IMR-90 (cell line): ENCODE measurements at regions not wholly inside any gene's neighbourhood (a gene's known extent, or its start where the extent isn't known, plus 50 kb on each side); places are given as distances from the start of the nearest gene placed in this dataset.

Source experiments
- ATAC-seq: fragments of 200-7000 bp; cut with Tn5 transposase; 2 replicates; pipeline ENCODE4 v1.9.1; 2020; ENCODE audit warnings: low read depth, mild to moderate bottlenecking, moderate library complexity
- BruUV-seq: library from RNA; stranded (reverse); fragments of 400-500 nt; replicated peaks from 2 replicates; lab custom pipeline; 2021; lab: Mats Ljungman, UMichigan
- CTCF ChIA-PET: fragments of 300-600 bp; formaldehyde crosslinking; extraction: SDS; loops from one replicate; lab custom pipeline; 2021; ENCODE audit warnings: antibody characterized with exemption; lab: Yijun Ruan, JAX
- POLR2A ChIA-PET: fragments of 300-600 bp; sonication (Branson Sonifier 250); formaldehyde crosslinking; loops from one replicate; lab custom pipeline; 2022; ENCODE audit warnings: antibody characterized with exemption; ENCODE audit not compliant: unreplicated experiment; lab: Charles Lee
- DNase-seq: peaks from one replicate; pipeline ENCODE4 v3.0.0; 2013
- H2AFZ ChIP-seq: replicated peaks from 2 replicates; pipeline ENCODE3; 2013; ENCODE audit warnings: low read length, mild to moderate bottlenecking; ENCODE audit not compliant: poor library complexity
- H2AK5ac ChIP-seq: 2 replicates; pipeline ENCODE4 v1.6.1; 2013; ENCODE audit warnings: low read depth, low read length, inconsistent platforms
- H2AK9ac ChIP-seq: replicated peaks from 2 replicates; pipeline ENCODE3; 2013; ENCODE audit warnings: mild to moderate bottlenecking, low read depth, low read length, moderate library complexity; ENCODE audit not compliant: poor library complexity
- H2BK120ac ChIP-seq: 2 replicates; pipeline ENCODE4 v1.6.1; 2013; ENCODE audit warnings: low read depth, low read length, inconsistent platforms
- H2BK15ac ChIP-seq: 3 replicates; pipeline ENCODE4 v1.6.1; 2013; ENCODE audit warnings: low read depth, low read length, inconsistent platforms
- H2BK20ac ChIP-seq: 2 replicates; pipeline ENCODE4 v1.6.1; 2013; ENCODE audit warnings: low read depth, mild to moderate bottlenecking, inconsistent platforms, low read length, moderate library complexity
- H2BK5ac ChIP-seq: 2 replicates; pipeline ENCODE4 v1.6.1; 2013; ENCODE audit warnings: mild to moderate bottlenecking, low read depth, low read length, inconsistent platforms; ENCODE audit not compliant: poor library complexity, severe bottlenecking
- H3K14ac ChIP-seq: replicated peaks from 2 replicates; pipeline ENCODE4 v1.6.1; 2013; ENCODE audit warnings: low read depth, low read length, inconsistent platforms
- H3K18ac ChIP-seq: 2 replicates; pipeline ENCODE4 v1.6.1; 2013; ENCODE audit warnings: low read depth, low read length, control low read depth
- H3K23ac ChIP-seq: 2 replicates; pipeline ENCODE4 v1.6.1; 2013; ENCODE audit warnings: low read depth, low read length, inconsistent platforms
- H3K27ac ChIP-seq: 2 replicates; pipeline ENCODE4 v1.5.1; 2013; ENCODE audit warnings: mild to moderate bottlenecking, control low read depth, low read length; ENCODE audit not compliant: insufficient read depth
- H3K27me3 ChIP-seq: 2 replicates; pipeline ENCODE4 v1.6.1; 2013; ENCODE audit warnings: low read length; ENCODE audit not compliant: control insufficient read depth, insufficient read depth
- H3K36me3 ChIP-seq: 2 replicates; pipeline ENCODE4 v1.6.1; 2013; ENCODE audit warnings: low read length, mixed read lengths; ENCODE audit not compliant: control insufficient read depth, insufficient read depth
- H3K4ac ChIP-seq: 2 replicates; pipeline ENCODE4 v1.6.1; 2013; ENCODE audit warnings: low read depth, low read length, inconsistent platforms
- H3K4me1 ChIP-seq: 2 replicates; pipeline ENCODE4 v1.6.1; 2013; ENCODE audit warnings: low read length, mixed read lengths; ENCODE audit not compliant: control insufficient read depth, insufficient read depth
- H3K4me2 ChIP-seq: 2 replicates; pipeline ENCODE4 v1.6.1; 2013; ENCODE audit warnings: low read depth, mild to moderate bottlenecking, control low read depth, low read length, moderate library complexity
- H3K4me3 ChIP-seq: 2 replicates; pipeline ENCODE4 v1.5.1; 2013; ENCODE audit warnings: low read depth, mild to moderate bottlenecking, control low read depth, low read length, moderate library complexity; ENCODE audit not compliant: insufficient read depth
- H3K56ac ChIP-seq: 2 replicates; pipeline ENCODE4 v1.6.1; 2013; ENCODE audit warnings: low read length, inconsistent platforms; ENCODE audit not compliant: insufficient read depth; ENCODE audit errors: extremely low read depth
- H3K79me1 ChIP-seq, 2 experiments: 2 replicates each; pipeline ENCODE4 v1.6.1; 2013; ENCODE audit warnings: low read length in 2 of 2, inconsistent platforms in 1 of 2, low read depth in 1 of 2
- H3K9ac ChIP-seq: 2 replicates; pipeline ENCODE4 v1.6.1; 2013; ENCODE audit warnings: low read depth, low read length, control low read depth
- H3K9me1 ChIP-seq: 2 replicates; pipeline ENCODE4 v1.6.1; 2013; ENCODE audit warnings: low read length, inconsistent platforms; ENCODE audit not compliant: insufficient read depth
- H3K9me3 ChIP-seq: 2 replicates; pipeline ENCODE4 v1.6.1; 2013; ENCODE audit warnings: low read length; ENCODE audit not compliant: control insufficient read depth, insufficient read depth
- H4K20me1 ChIP-seq: 2 replicates; pipeline ENCODE4 v1.6.1; 2013; ENCODE audit warnings: low read length, inconsistent platforms; ENCODE audit not compliant: insufficient read depth
- H4K5ac ChIP-seq: 2 replicates; pipeline ENCODE4 v1.6.1; 2013; ENCODE audit warnings: mild to moderate bottlenecking, low read depth, low read length, control low read depth
- H4K8ac ChIP-seq, 2 experiments: 2 replicates each; pipeline ENCODE4 v1.6.1; 2013; ENCODE audit warnings: low read depth in 2 of 2, low read length in 2 of 2, control low read depth in 1 of 2, inconsistent platforms in 1 of 2
- H4K91ac ChIP-seq: 2 replicates; pipeline ENCODE4 v1.6.1; 2013; ENCODE audit warnings: low read depth, low read length, inconsistent platforms; ENCODE audit not compliant: insufficient read depth
- BHLHE40 ChIP-seq: fragments of 150-350 bp; IDR thresholded peaks from 2 replicates; pipeline ENCODE4 v1.6.1; 2016; ENCODE audit warnings: mild to moderate bottlenecking, low read depth, low read length
- FOS ChIP-seq: fragments of 150-350 bp; IDR thresholded peaks from 2 replicates; pipeline ENCODE4 v1.6.1; 2016; ENCODE audit warnings: low read depth, low read length
- POLR2A ChIP-seq: IDR thresholded peaks from 2 replicates; pipeline ENCODE4 v1.6.1; 2012; ENCODE audit warnings: mild to moderate bottlenecking, low read depth, low read length
- WGBS, 2 experiments: methylation state at CpG; one replicate each; pipeline versions ENCODE4 v1.1.5 to v1.1.7; 2013; ENCODE audit warnings: missing lambda C conversion rate in 2 of 2; ENCODE audit not compliant: insufficient read length in 1 of 2; ENCODE audit errors: extremely low coverage in 2 of 2; 5-methylcytosine and 5-hydroxymethylcytosine counted together
- dilution Hi-C: fragments of 300-500 bp; cut with HindIII; formaldehyde crosslinking; loops from one replicate; pipeline ENCODE4 v1.14.3; 2018; ENCODE audit warnings: low sequenced_read_pairs; ENCODE audit not compliant: unreplicated experiment
- in situ Hi-C: fragments of 300-500 bp; cut with MboI; formaldehyde crosslinking; loops from 3 replicates; pipeline ENCODE4 v1.14.3; 2019; ENCODE audit warnings: low sequenced_read_pairs, inconsistent platforms, mixed read lengths
- intact Hi-C: fragments of 100-400 bp; cut with micrococcal nuclease; formaldehyde crosslinking; loops from 2 replicates; pipeline ENCODE4 v1.10.0; 2022

GRCh38 chr14:81589381-81590065 is 55.9 kb upstream of the SEL1L start:
- no peak overlapping the region for H4K8ac ChIP-seq
- H3K9me1 ChIP-seq: no peaks in the 10 kb centered on the region
- H2AK5ac ChIP-seq: no peak overlapping the region
- no peak overlapping the region for H3K9ac ChIP-seq
- peaks cover 10% of the 10 kb centered on the region for H3K9me3 ChIP-seq
- H2AFZ ChIP-seq: no peak overlapping the region
- ChIA-PET POLR2A (no interaction called here), CTCF (no interaction called here)
- H4K91ac ChIP-seq: no peak overlapping the region
- H3K18ac ChIP-seq: no peak overlapping the region
- H3K79me1 ChIP-seq: no peaks in the 10 kb centered on the region
- TF ChIP-seq FOS (no peak), BHLHE40 (no peak), POLR2A (no peak)
- no peak overlapping the region for H3K14ac ChIP-seq
- 88 to 100% methylated on average over 1 of the region's 7 CpGs for WGBS, 2 experiments
- no peak overlapping the region for H2BK15ac ChIP-seq
- no peaks in the 10 kb centered on the region for H3K27me3 ChIP-seq
- in situ Hi-C loops (no loop called here), intact Hi-C loops (no loop called here), dilution Hi-C loops (no loop called here)
- no TSS peak for BruUV-seq
- H4K5ac ChIP-seq: no peak overlapping the region
- no peak overlapping the region for H3K27ac ChIP-seq
- no peak overlapping the region for H3K4me2 ChIP-seq
- no peak overlapping the region for H2BK120ac ChIP-seq
- no peaks in the 10 kb centered on the region for H3K36me3 ChIP-seq
- H2BK20ac ChIP-seq: no peak overlapping the region
- no peak overlapping the region for H3K23ac ChIP-seq
- no peak overlapping the region for H2BK5ac ChIP-seq
- no peaks in the 10 kb centered on the region for H4K20me1 ChIP-seq
- no peaks in the 10 kb centered on the region for H3K4me1 ChIP-seq
- no peak overlapping the region for H3K4me3 ChIP-seq
- ATAC-seq (no peak), DNase-seq (no peak)
- H2AK9ac ChIP-seq: no peak overlapping the region
- no peak overlapping the region for H3K4ac ChIP-seq
- no peak overlapping the region for H3K56ac ChIP-seq
